ENCODE measurements at regions not wholly inside any gene's neighbourhood (a gene's known extent, or its start where the extent isn't known, plus 50 kb on each side); places are given as distances from the start of the nearest gene placed in this dataset.
"Not testable (repeated sequence)": the region's sequence is repeated elsewhere in the genome, so short reads cannot be mapped to it uniquely, and the experiment has no call there.

- DNase-seq, result no peak
Measured at GRCh38 chr3:26967501-26967900, 344.9 kb downstream of the LRRC3B start.

GRCh38 chr3:26984416-26985390 lies 362.1 kb downstream of the LRRC3B start:
- no peak for DNase-seq

GRCh38 chr3:26989037-26989436 lies 366.5 kb downstream of the LRRC3B start:
- DNase-seq, result peak; percentile 9

GRCh38 chr3:26997226-26997625 lies 372.0 kb downstream of the NEK10 start:
- no peak for DNase-seq

- DNase-seq, result no peak
Measured at GRCh38 chr3:27010834-27011233, 358.3 kb downstream of the NEK10 start.

GRCh38 chr3:27022096-27022761 lies 347.0 kb downstream of the NEK10 start:
- no peak for DNase-seq

- DNase-seq, result no peak
Measured at GRCh38 chr3:27024493-27024892, 344.7 kb downstream of the NEK10 start.

- no peak for DNase-seq
Measured at GRCh38 chr3:27025718-27026117, 343.5 kb downstream of the NEK10 start.

GRCh38 chr3:27031476-27031875 lies 337.7 kb downstream of the NEK10 start:
- DNase-seq, result no peak

- DNase-seq, result no peak
Measured at GRCh38 chr3:27034255-27034654, 334.9 kb downstream of the NEK10 start.

GRCh38 chr3:27040674-27041073 lies 328.5 kb downstream of the NEK10 start:
- DNase-seq, result no peak

GRCh38 chr3:27042541-27042940 lies 326.6 kb downstream of the NEK10 start:
- not testable (repeated sequence) for DNase-seq

- DNase-seq, result no peak
Measured at GRCh38 chr3:27043328-27043955, 325.7 kb downstream of the NEK10 start.

GRCh38 chr3:27044931-27045481 lies 324.2 kb downstream of the NEK10 start:
- DNase-seq, result no peak

GRCh38 chr3:27046351-27046750 lies 322.8 kb downstream of the NEK10 start:
- DNase-seq, result no peak

GRCh38 chr3:27049792-27050191 lies 319.4 kb downstream of the NEK10 start:
- DNase-seq, result no peak

GRCh38 chr3:27051527-27051926 lies 317.7 kb downstream of the NEK10 start:
- DNase-seq, result not testable (repeated sequence)

GRCh38 chr3:27056326-27056725 lies 312.9 kb downstream of the NEK10 start:
- DNase-seq, result no peak

GRCh38 chr3:27059489-27059888 lies 309.7 kb downstream of the NEK10 start:
- no peak for DNase-seq
